H1 (cell line): ENCODE measurements at regions not wholly inside any gene's neighbourhood (a gene's known extent, or its start where the extent isn't known, plus 50 kb on each side); places are given as distances from the start of the nearest gene placed in this dataset.

Experiments used
- CTCF ChIA-PET: fragments of 300-600 bp; sonication (Branson Sonifier 250); formaldehyde crosslinking; loops from one replicate; lab custom pipeline; 2021; ENCODE audit not compliant: partially characterized antibody; lab: Charles Lee
- POLR2A ChIA-PET: fragments of 300-600 bp; sonication (Branson Sonifier 250); formaldehyde crosslinking; loops from one replicate; lab custom pipeline; 2021; ENCODE audit warnings: inconsistent platforms; ENCODE audit not compliant: partially characterized antibody; lab: Charles Lee
- DNase-seq, 2 experiments: peaks; one replicate each; pipeline versions ENCODE4 v3.0.0 to v3.0.0-alpha.2; 2010 to 2022; ENCODE audit warnings: low spot score in 2 of 2, low read depth in 1 of 2, mixed read lengths in 1 of 2
- FAIRE-seq: peaks from 2 replicates; lab custom pipeline; 2011; peaks lifted over from hg19 to GRCh38; lab: Jason Lieb, UNC
- H2AFZ ChIP-seq: 2 replicates; pipeline ENCODE4 v1.8.1; 2012; ENCODE audit warnings: low read length, inconsistent platforms
- H2AK5ac ChIP-seq: 2 replicates; pipeline ENCODE4 v1.6.1; 2013; ENCODE audit warnings: low read depth, low read length
- H2BK120ac ChIP-seq: replicated peaks from 2 replicates; pipeline ENCODE3; 2013; ENCODE audit warnings: low read depth, low read length, inconsistent platforms
- H2BK12ac ChIP-seq: 2 replicates; pipeline ENCODE4 v1.6.1; 2013; ENCODE audit warnings: low read depth, low read length
- H2BK15ac ChIP-seq: 2 replicates; pipeline ENCODE4 v1.6.1; 2013; ENCODE audit warnings: low read length
- H2BK20ac ChIP-seq: 2 replicates; pipeline ENCODE4 v1.6.1; 2013; ENCODE audit warnings: low read length
- H2BK5ac ChIP-seq: 2 replicates; pipeline ENCODE4 v1.6.1; 2013; ENCODE audit warnings: low read depth, low read length
- H3K14ac ChIP-seq: 2 replicates; pipeline ENCODE4 v1.6.1; 2013; ENCODE audit warnings: inconsistent platforms; ENCODE audit not compliant: insufficient read length
- H3K18ac ChIP-seq: 2 replicates; pipeline ENCODE4 v1.6.1; 2013; ENCODE audit warnings: low read length; ENCODE audit errors: extremely low read depth
- H3K23ac ChIP-seq: 2 replicates; pipeline ENCODE4 v1.6.1; 2013; ENCODE audit warnings: inconsistent platforms; ENCODE audit not compliant: insufficient read length
- H3K23me2 ChIP-seq: 2 replicates; pipeline ENCODE4 v1.6.1; 2013; ENCODE audit warnings: low read depth, low read length
- H3K27ac ChIP-seq: 2 replicates; pipeline ENCODE4 v1.6.1; 2011; ENCODE audit warnings: low read depth, low read length, inconsistent platforms
- H3K27me3 ChIP-seq, 4 experiments: replicated peaks in 1 of 4; 1 replicate in 1 of 4; 2 replicates in 3 of 4; pipeline versions ENCODE4 v1.6.1 to v1.8.1; 2011 to 2013; ENCODE audit warnings: low read length in 3 of 4, mild to moderate bottlenecking in 3 of 4, inconsistent platforms in 2 of 4, mixed read lengths in 2 of 4, moderate library complexity in 1 of 4; ENCODE audit not compliant: control insufficient read depth in 3 of 4, insufficient read depth in 3 of 4; ENCODE audit errors: extremely low read depth in 1 of 4
- H3K36me3 ChIP-seq, 4 experiments: 2 replicates each; pipeline versions ENCODE4 v1.6.1 to v1.8.1; 2011 to 2013; ENCODE audit warnings: mild to moderate bottlenecking in 4 of 4, low read length in 3 of 4, moderate library complexity in 2 of 4, control low read depth in 1 of 4, inconsistent platforms in 1 of 4; ENCODE audit not compliant: insufficient read depth in 4 of 4, control insufficient read depth in 2 of 4
- H3K4ac ChIP-seq: replicated peaks from 2 replicates; pipeline ENCODE3; 2013; ENCODE audit warnings: low read length, low read depth, mixed read lengths, inconsistent platforms; ENCODE audit not compliant: insufficient read length
- H3K4me1 ChIP-seq, 4 experiments: replicated peaks in 1 of 4; 1 replicate in 1 of 4; 2 replicates in 3 of 4; pipeline versions ENCODE4 v1.6.1 to v1.8.1; 2011 to 2013; ENCODE audit warnings: low read length in 3 of 4, inconsistent platforms in 2 of 4, mixed read lengths in 1 of 4; ENCODE audit not compliant: insufficient read depth in 4 of 4, control insufficient read depth in 3 of 4
- H3K4me2 ChIP-seq, 2 experiments: 2 replicates each; pipeline versions ENCODE4 v1.6.1 to v1.8.1; 2011 to 2013; ENCODE audit warnings: low read depth in 2 of 2, low read length in 2 of 2, control low read depth in 1 of 2, inconsistent platforms in 1 of 2, mild to moderate bottlenecking in 1 of 2; ENCODE audit not compliant: insufficient read depth in 1 of 2
- H3K4me3 ChIP-seq, 4 experiments: fragments of 200-600, 300-600 bp in 1 of 4; sonication (generic), shearing (Covaris generic), sonication (Bioruptor Twin) in 1 of 4; 2 replicates each; pipeline versions ENCODE4 v1.5.1 to v1.8.1; 2011 to 2016; ENCODE audit warnings: low read length in 4 of 4, low read depth in 3 of 4, control low read depth in 2 of 4, inconsistent platforms in 2 of 4, mild to moderate bottlenecking in 2 of 4, mixed read lengths in 1 of 4, moderate library complexity in 1 of 4; ENCODE audit not compliant: insufficient read depth in 2 of 4; ENCODE audit errors: extremely low read depth in 1 of 4
- H3K56ac ChIP-seq: replicated peaks from 2 replicates; pipeline ENCODE3; 2013; ENCODE audit warnings: low read depth, mild to moderate bottlenecking, mixed read lengths, low read length, inconsistent platforms; ENCODE audit not compliant: insufficient read length
- H3K79me1 ChIP-seq: 2 replicates; pipeline ENCODE4 v1.6.1; 2013; ENCODE audit warnings: low read depth, low read length, control low read depth
- H3K79me2 ChIP-seq, 2 experiments: 2 replicates each; pipeline versions ENCODE4 v1.6.1 to v1.8.1; 2012 to 2013; ENCODE audit warnings: low read length in 2 of 2, mild to moderate bottlenecking in 2 of 2, inconsistent platforms in 1 of 2; ENCODE audit not compliant: insufficient read depth in 2 of 2, control insufficient read depth in 1 of 2
- H3K9ac ChIP-seq, 4 experiments: replicated peaks in 1 of 4; 1 replicate in 1 of 4; 2 replicates in 3 of 4; pipeline versions ENCODE4 v1.6.1 to v1.8.1; 2011 to 2013; ENCODE audit warnings: low read depth in 3 of 4, low read length in 3 of 4, control low read depth in 2 of 4, mild to moderate bottlenecking in 2 of 4, moderate library complexity in 2 of 4, inconsistent platforms in 1 of 4; ENCODE audit errors: extremely low read depth in 1 of 4
- H3K9me3 ChIP-seq, 2 experiments: 2 replicates each; pipeline versions ENCODE4 v1.6.1 to v1.8.1; 2012 to 2013; ENCODE audit warnings: mild to moderate bottlenecking in 2 of 2, moderate library complexity in 2 of 2, control low read depth in 1 of 2, inconsistent platforms in 1 of 2, low read depth in 1 of 2, low read length in 1 of 2, mixed read lengths in 1 of 2; ENCODE audit not compliant: insufficient read depth in 2 of 2
- H4K20me1 ChIP-seq, 2 experiments: replicated peaks in 1 of 2; 2 replicates each; pipeline versions ENCODE3 to v1.8.1; 2011 to 2013; ENCODE audit warnings: inconsistent platforms in 2 of 2, low read length in 2 of 2, mild to moderate bottlenecking in 1 of 2; ENCODE audit not compliant: insufficient read depth in 2 of 2, control insufficient read depth in 1 of 2
- H4K5ac ChIP-seq: 2 replicates; pipeline ENCODE4 v1.6.1; 2013; ENCODE audit warnings: low read length, low read depth, mixed read lengths, inconsistent platforms; ENCODE audit not compliant: insufficient read length
- H4K8ac ChIP-seq: 2 replicates; pipeline ENCODE4 v1.8.0; 2013; ENCODE audit warnings: mild to moderate bottlenecking, moderate library complexity, low read length, inconsistent platforms; ENCODE audit not compliant: insufficient read depth; ENCODE audit errors: extremely low read depth
- H4K91ac ChIP-seq: replicated peaks from 2 replicates; pipeline ENCODE3; 2013; ENCODE audit warnings: low read length, mixed read lengths, inconsistent platforms; ENCODE audit not compliant: insufficient read length
- CBX5 ChIP-seq: fragments of 300-800, 300-1000 bp; sonication (generic); IDR thresholded peaks from 2 replicates; pipeline ENCODE4 v1.7.1; 2016; ENCODE audit warnings: antibody characterized with exemption, low read length, low read depth
- CTCF ChIP-seq, 3 experiments: IDR thresholded peaks; 1 replicate in 2 of 3; 2 replicates in 1 of 3; pipeline versions ENCODE4 v1.5.1 to v1.6.1; 2011; ENCODE audit warnings: low read length in 3 of 3, mild to moderate bottlenecking in 3 of 3, inconsistent platforms in 2 of 3, low read depth in 1 of 3, moderate library complexity in 1 of 3; ENCODE audit not compliant: insufficient read depth in 1 of 3; ENCODE audit errors: control extremely low read depth in 1 of 3
- E2F6 ChIP-seq: IDR thresholded peaks from 2 replicates; pipeline ENCODE4 v1.6.1; 2012; ENCODE audit warnings: inconsistent platforms
- EP300 ChIP-seq, 2 experiments: IDR thresholded peaks; 1 replicate in 1 of 2; 2 replicates in 1 of 2; pipeline ENCODE4 v1.6.1; 2011 to 2012; ENCODE audit warnings: low read depth in 2 of 2, low read length in 2 of 2, mild to moderate bottlenecking in 2 of 2, borderline replicate concordance in 1 of 2, inconsistent platforms in 1 of 2, moderate library complexity in 1 of 2
- HDAC2 ChIP-seq, 2 experiments: fragments of 300-600 bp in 1 of 2; sonication (generic) in 1 of 2; IDR thresholded peaks; 2 replicates each; pipeline ENCODE4 v1.6.1; 2011 to 2012; ENCODE audit warnings: low read depth in 2 of 2, low read length in 2 of 2, mild to moderate bottlenecking in 2 of 2, moderate library complexity in 2 of 2, borderline replicate concordance in 1 of 2, inconsistent platforms in 1 of 2
- JUND ChIP-seq: IDR thresholded peaks from 2 replicates; pipeline ENCODE4 v1.6.1; 2011; ENCODE audit warnings: mild to moderate bottlenecking, improper control_type of control experiment, low read length
- SUZ12 ChIP-seq: fragments of 200-600 bp; sonication (generic); IDR thresholded peaks from 2 replicates; pipeline ENCODE4 v1.6.1; 2012; ENCODE audit warnings: mild to moderate bottlenecking, inconsistent platforms, low read length, moderate library complexity, mixed read lengths
- TEAD4 ChIP-seq: IDR thresholded peaks from 2 replicates; pipeline ENCODE4 v1.6.1; 2012; ENCODE audit warnings: low read depth, low read length, inconsistent platforms, mixed read lengths
- WGBS, 2 experiments: shearing (Covaris generic) in 1 of 2; methylation state at CpG; one replicate each; pipeline versions ENCODE4 v1.1.6 to v1.1.7; 2013 to 2015; ENCODE audit warnings: low lambda C conversion rate in 2 of 2, mixed read lengths in 2 of 2, inconsistent platforms in 1 of 2, low coverage in 1 of 2, missing lambda C conversion rate in 1 of 2; ENCODE audit not compliant: insufficient replicate concordance in 2 of 2, insufficient coverage in 1 of 2, insufficient read length in 1 of 2; ENCODE audit errors: extremely low coverage in 1 of 2, missing lambda C conversion rate in 1 of 2; 5-methylcytosine and 5-hydroxymethylcytosine counted together

DNA sequence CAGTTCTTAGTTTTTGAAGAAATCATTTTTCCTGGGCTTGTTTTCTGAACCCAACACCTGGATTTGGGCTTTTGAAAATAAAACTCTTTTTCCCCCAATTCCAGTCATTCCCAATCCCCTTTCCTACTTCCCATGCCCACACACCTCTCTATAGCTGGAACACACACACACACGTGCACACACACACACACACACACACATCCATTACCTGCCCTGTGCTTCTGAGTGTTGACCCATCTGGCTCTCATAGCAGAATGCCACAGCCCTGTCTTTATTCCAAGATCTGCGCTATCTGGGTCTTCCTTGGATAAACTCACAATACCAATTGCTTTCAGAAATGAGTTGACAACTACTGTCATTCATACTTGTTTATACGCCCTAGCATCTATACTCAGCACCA, 54.9 kb upstream of the C4orf54 start:
- POLR2A ChIA-PET, result no interaction called here
- no peak for FAIRE-seq

More for the DNA sequence above, 54.9 kb upstream of the C4orf54 start:
- TF ChIP-seq CBX5, result no peak
- no peak for TF ChIP-seq E2F6
- TF ChIP-seq HDAC2 (IDR thresholded peaks at IDR 0.05; ENCODE audit: borderline replicate concordance in 1 of 2, low read depth in 2 of 2, low read length in 2 of 2), result no peak
- TF ChIP-seq CTCF (IDR thresholded peaks at IDR 0.05; ENCODE audit: control extremely low read depth in 1 of 3, insufficient read depth in 1 of 3, low read depth in 1 of 3, low read length in 3 of 3), result no peak
- TF ChIP-seq TEAD4, result no peak
- no peak for TF ChIP-seq EP300 (IDR thresholded peaks at IDR 0.05; ENCODE audit: borderline replicate concordance in 1 of 2, low read depth in 2 of 2, low read length in 2 of 2)
- TF ChIP-seq SUZ12, result no peak
- TF ChIP-seq JUND, result no peak
- TF ChIP-seq, all 59 proteins: peak for 0
- WGBS, 2 experiments, result 93% methylated on average over 3 of the region's 3 CpGs; no CpG with 5 or more reads in 1 of the 2 experiments
- Histone ChIP-seq H3K56ac (no peak overlapping the region), H4K8ac (no peak overlapping the region), H3K9ac (no peak overlapping the region), H2BK5ac (no peak overlapping the region), H4K5ac (no peak overlapping the region), H4K91ac (no peak overlapping the region), H2AK5ac (no peak overlapping the region), H3K79me1 (no peaks in the 10 kb centered on the region), H3K27ac (no peak overlapping the region), H3K23ac (no peak overlapping the region), H2BK120ac (no peak overlapping the region), H3K14ac (no peak overlapping the region), H3K36me3 (no peaks in the 10 kb centered on the region), H3K18ac (no peak overlapping the region), H3K4me1 (peaks cover 0 to 3% (median 0%) of the 10 kb centered on the region in 4 experiments; a peak in 3 of 7 replicates), H3K4ac (no peak overlapping the region), H2BK12ac (no peak overlapping the region), H4K20me1 (no peaks in the 10 kb centered on the region), H3K23me2 (no peaks in the 10 kb centered on the region; the same call in 1 of the 2 replicates), H2BK15ac (no peak overlapping the region), H3K79me2 (no peaks in the 10 kb centered on the region), H2AFZ (no peak overlapping the region), H3K4me3 (no peak overlapping the region), H3K9me3 (no peaks in the 10 kb centered on the region), H3K4me2 (no peak overlapping the region), H3K27me3 (no peaks in the 10 kb centered on the region), H2BK20ac (no peak overlapping the region)
- DNase-seq, result no peak
- CTCF ChIA-PET, result interaction anchor here (1.5 to 2.5 kb wide), 2 partner anchors 95 to 99 kb away, joined by 5 to 9 read pairs; no protein-coding TSS in a partner anchor
